ENCODE measurements at regions not wholly inside any gene's neighbourhood (a gene's known extent, or its start where the extent isn't known, plus 50 kb on each side); places are given as distances from the start of the nearest gene placed in this dataset.
A peak's percentile ranks its signal among the peaks of the same experiment; 100 is the strongest.

DNA sequence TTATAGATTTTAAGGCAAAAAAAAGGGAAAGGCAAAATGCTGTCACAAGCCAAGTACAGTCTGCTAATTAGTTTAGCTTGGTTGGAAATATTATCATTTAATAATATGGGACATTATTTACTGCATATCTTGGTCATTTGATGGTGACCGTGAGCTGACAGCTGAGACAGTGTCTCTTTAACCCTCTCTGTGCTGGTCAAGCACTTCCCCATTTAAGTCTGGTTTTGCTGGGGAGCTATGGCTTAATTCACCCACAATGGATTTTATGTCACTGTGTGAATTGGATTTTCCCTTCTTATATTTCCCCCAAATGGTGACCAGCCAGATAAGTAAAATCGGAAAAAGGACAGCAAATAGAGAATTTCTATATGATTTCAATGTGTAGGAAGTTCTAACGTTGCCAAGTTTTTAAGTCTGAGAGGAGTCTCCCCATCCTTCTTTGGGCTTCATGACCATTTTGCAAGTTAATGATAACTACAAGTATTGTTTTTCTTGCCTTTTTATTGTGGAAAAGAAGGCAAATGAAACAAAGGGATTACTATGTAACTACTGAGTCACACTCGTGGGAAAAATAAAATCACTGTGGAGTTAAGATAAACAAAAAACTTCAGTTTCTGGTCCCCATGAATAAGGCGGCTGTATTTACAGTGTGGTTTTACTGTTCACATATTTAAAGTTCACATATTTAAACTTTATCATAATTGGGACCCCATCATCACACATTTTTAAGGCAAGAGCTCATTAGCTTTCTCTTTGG is 373.5 kb downstream of the NR2F2 start:
- Histone ChIP-seq H3K27me3 (ENCODE audit: control insufficient read depth in 2 of 2, insufficient read depth in 2 of 2, low read length in 2 of 2) (no peaks in the 10 kb centered on the region), H3K4me2 (ENCODE audit: insufficient read depth, low read length) (no peak overlapping the region), H3K79me2 (ENCODE audit: control insufficient read depth, insufficient read depth, low read length) (no peaks in the 10 kb centered on the region), H2AFZ (ENCODE audit: low read depth, low read length) (no peak overlapping the region), H3K9ac (ENCODE audit: insufficient read depth in 1 of 2, low read depth in 2 of 2, low read length in 2 of 2) (no peak overlapping the region), H3K4me1 (replicated peaks in 1 of 2; ENCODE audit: control insufficient read depth in 2 of 2, insufficient read depth in 2 of 2, low read length in 2 of 2) (no peaks in the 10 kb centered on the region), H3K9me1 (ENCODE audit: control insufficient read depth, insufficient read depth, low read length) (no peaks in the 10 kb centered on the region), H3K36me3 (ENCODE audit: control insufficient read depth, insufficient read depth, low read length) (no peaks in the 10 kb centered on the region), H4K20me1 (replicated peaks; ENCODE audit: control insufficient read depth, insufficient read depth, low read length) (no peaks in the 10 kb centered on the region), H3K9me3 (replicated peaks; ENCODE audit: control insufficient read depth, insufficient read depth, low read depth, low read length) (no peaks in the 10 kb centered on the region), H3K27ac (ENCODE audit: extremely low read depth, low read depth, low read length) (no peak overlapping the region), H3K4me3 (no peak overlapping the region)
- ChIA-PET CTCF (ENCODE audit: low intra/inter-chr PET ratio) (no interaction called here), POLR2A (no interaction called here)
- TF ChIP-seq CEBPB (tag; IDR thresholded peaks at IDR 0.05) (no peak), SPI1 (IDR thresholded peaks at IDR 0.05; ENCODE audit: borderline replicate concordance, low read depth, low read length) (peak; percentile 66)
- FAIRE-seq (no peak), DNase-seq (ENCODE audit: extremely low read depth in 1 of 4, low spot score in 3 of 4) (no peak), ATAC-seq (no peak)
- intact Hi-C loops (cut with micrococcal nuclease): no loop called here
- WGBS (ENCODE audit: insufficient coverage, low coverage, missing lambda C conversion rate): 2% methylated on average over 5 of the region's 5 CpGs
- BruUV-seq (replicated peaks): no TSS peak
- in situ Hi-C loops (cut with MboI): no loop called here

DNA sequence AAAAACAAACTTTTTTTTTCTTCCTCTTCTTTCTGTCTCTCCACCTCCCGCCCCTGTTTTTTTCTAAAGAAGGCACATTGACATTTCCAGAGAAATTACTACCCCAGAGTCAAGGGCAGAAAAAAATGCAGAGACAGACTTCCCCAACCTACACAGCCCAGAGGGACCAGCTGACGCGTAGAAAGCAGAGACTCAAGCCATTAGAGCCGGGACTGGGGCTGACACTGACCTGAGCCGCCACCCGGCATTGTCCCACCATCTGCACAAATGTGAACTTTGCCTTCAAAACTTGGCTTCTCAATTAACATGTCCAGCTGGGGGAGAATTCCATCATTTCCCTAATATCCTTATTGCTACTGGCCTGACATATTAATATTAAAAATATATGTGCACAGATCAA is 385.6 kb downstream of the NR2F2 start:
- Histone ChIP-seq H3K27me3 (ENCODE audit: control insufficient read depth in 2 of 2, insufficient read depth in 2 of 2, low read length in 2 of 2) (no peaks in the 10 kb centered on the region), H3K27ac (ENCODE audit: extremely low read depth, low read depth, low read length) (no peak overlapping the region), H3K79me2 (ENCODE audit: control insufficient read depth, insufficient read depth, low read length) (no peaks in the 10 kb centered on the region), H3K36me3 (ENCODE audit: control insufficient read depth, insufficient read depth, low read length) (no peaks in the 10 kb centered on the region), H3K4me2 (ENCODE audit: insufficient read depth, low read length) (no peak overlapping the region), H3K9me3 (replicated peaks; ENCODE audit: control insufficient read depth, insufficient read depth, low read depth, low read length) (no peaks in the 10 kb centered on the region), H3K9ac (ENCODE audit: insufficient read depth in 1 of 2, low read depth in 2 of 2, low read length in 2 of 2) (no peak overlapping the region), H3K4me3 (no peak overlapping the region), H3K4me1 (replicated peaks in 1 of 2; ENCODE audit: control insufficient read depth in 2 of 2, insufficient read depth in 2 of 2, low read length in 2 of 2) (no peaks in the 10 kb centered on the region; a peak in 1 of 5 replicates), H2AFZ (ENCODE audit: low read depth, low read length) (no peak overlapping the region), H3K9me1 (ENCODE audit: control insufficient read depth, insufficient read depth, low read length) (no peaks in the 10 kb centered on the region), H4K20me1 (replicated peaks; ENCODE audit: control insufficient read depth, insufficient read depth, low read length) (no peaks in the 10 kb centered on the region)
- FAIRE-seq (no peak), DNase-seq (ENCODE audit: extremely low read depth in 1 of 4, low spot score in 3 of 4) (no peak), ATAC-seq (no peak)
- CTCF ChIA-PET (ENCODE audit: low intra/inter-chr PET ratio): no interaction called here
- TF ChIP-seq SREBF2 (CRISPR knock-in tag; IDR thresholded peaks at IDR 0.05) (no peak), PURB (CRISPR knock-in tag; IDR thresholded peaks at IDR 0.05; ENCODE audit: low read depth) (no peak), ZNF347 (CRISPR knock-in tag; IDR thresholded peaks at IDR 0.05; ENCODE audit: low read depth) (no peak)
- in situ Hi-C loops (cut with MboI): no loop called here
- no TSS peak for BruUV-seq (replicated peaks)
- intact Hi-C loops (cut with micrococcal nuclease): no loop called here
- 0% methylated on average over 6 of the region's 6 CpGs for whole genome bisulfite sequencing (ENCODE audit: insufficient coverage, low coverage, missing lambda C conversion rate)
- POLR2A ChIA-PET: interaction anchor here (0.6 kb wide), 1 partner anchor 16 kb away, joined by 3 read pairs; no protein-coding TSS in a partner anchor

Measured in K562 (cell line).